ENCODE measurements at regions not wholly inside any gene's neighbourhood (a gene's known extent, or its start where the extent isn't known, plus 50 kb on each side); places are given as distances from the start of the nearest gene placed in this dataset.

GRCh38 chr1:37130221-37130948, 96.1 kb upstream of the GRIK3 start:
- no peak for DNase-seq

- DNase-seq, result no peak
These were observed 97.0 kb upstream of the GRIK3 start for GRCh38 chr1:37131281-37131680.

GRCh38 chr1:37133276-37134145, 99.2 kb upstream of the GRIK3 start:
- DNase-seq, result no peak

GRCh38 chr1:37134599-37134998, 100.3 kb upstream of the GRIK3 start:
- no peak for DNase-seq

GRCh38 chr1:37135032-37135431, 100.7 kb upstream of the GRIK3 start:
- no peak for DNase-seq

- DNase-seq, result no peak
These were observed 102.7 kb upstream of the GRIK3 start for GRCh38 chr1:37137014-37137413.

GRCh38 chr1:37137601-37138000, 103.3 kb upstream of the GRIK3 start:
- no peak for DNase-seq

GRCh38 chr1:37143800-37144199, 109.5 kb upstream of the GRIK3 start:
- no peak for DNase-seq

- DNase-seq, result no peak
These were observed 111.8 kb upstream of the GRIK3 start for GRCh38 chr1:37146071-37146470.

- no peak for DNase-seq
These were observed 113.1 kb upstream of the GRIK3 start for GRCh38 chr1:37147392-37147831.

GRCh38 chr1:37147906-37148305, 113.6 kb upstream of the GRIK3 start:
- no peak for DNase-seq

- no peak for DNase-seq
These were observed 114.3 kb upstream of the GRIK3 start for GRCh38 chr1:37148663-37149062.

GRCh38 chr1:37149296-37149695, 115.0 kb upstream of the GRIK3 start:
- DNase-seq, result no peak

GRCh38 chr1:37150986-37151385, 116.7 kb upstream of the GRIK3 start:
- DNase-seq, result no peak

GRCh38 chr1:37151789-37152188, 117.5 kb upstream of the GRIK3 start:
- DNase-seq, result no peak

- DNase-seq, result no peak
These were observed 118.2 kb upstream of the GRIK3 start for GRCh38 chr1:37152491-37152890.

- DNase-seq, result no peak
These were observed 119.1 kb upstream of the GRIK3 start for GRCh38 chr1:37153116-37154100.

- DNase-seq, result no peak
These were observed 122.3 kb upstream of the GRIK3 start for GRCh38 chr1:37156646-37157045.

- DNase-seq, result no peak
These were observed 123.3 kb upstream of the GRIK3 start for GRCh38 chr1:37157634-37158033.

- DNase-seq, result no peak
These were observed 123.9 kb upstream of the GRIK3 start for GRCh38 chr1:37158113-37158749.

GRCh38 chr1:37159102-37159501, 124.8 kb upstream of the GRIK3 start:
- DNase-seq, result no peak

GRCh38 chr1:37161171-37161570, 126.9 kb upstream of the GRIK3 start:
- DNase-seq, result no peak
